ENCODE measurements at regions not wholly inside any gene's neighbourhood (a gene's known extent, or its start where the extent isn't known, plus 50 kb on each side); places are given as distances from the start of the nearest gene placed in this dataset.
"Not testable (repeated sequence)": the region's sequence is repeated elsewhere in the genome, so short reads cannot be mapped to it uniquely, and the experiment has no call there.

DNA sequence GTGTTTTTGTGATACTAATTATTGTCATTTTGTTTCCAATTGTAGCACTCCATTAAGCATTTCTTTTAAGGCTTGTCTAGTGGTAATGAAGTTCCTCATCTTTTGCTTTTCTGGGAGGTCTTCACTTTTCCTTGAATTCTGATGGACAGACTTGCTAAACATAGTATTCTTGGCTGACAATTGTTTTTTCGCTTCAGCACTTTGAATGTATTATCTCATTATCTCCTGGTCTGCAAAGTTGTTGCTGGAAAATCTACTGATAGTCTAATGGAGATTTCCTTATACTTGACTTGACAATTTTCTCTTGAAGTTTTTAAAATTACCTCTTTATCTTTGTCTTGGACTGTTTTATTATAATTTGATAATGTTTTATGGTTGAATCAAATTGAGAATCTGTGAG, 147.5 kb downstream of the FAM174A start:
- H3K4me3 ChIP-seq: no peak overlapping the region
- H3K4me1 ChIP-seq: no peaks in the 10 kb centered on the region
- ATAC-seq: no peak
- TF ChIP-seq, protein P1, sequence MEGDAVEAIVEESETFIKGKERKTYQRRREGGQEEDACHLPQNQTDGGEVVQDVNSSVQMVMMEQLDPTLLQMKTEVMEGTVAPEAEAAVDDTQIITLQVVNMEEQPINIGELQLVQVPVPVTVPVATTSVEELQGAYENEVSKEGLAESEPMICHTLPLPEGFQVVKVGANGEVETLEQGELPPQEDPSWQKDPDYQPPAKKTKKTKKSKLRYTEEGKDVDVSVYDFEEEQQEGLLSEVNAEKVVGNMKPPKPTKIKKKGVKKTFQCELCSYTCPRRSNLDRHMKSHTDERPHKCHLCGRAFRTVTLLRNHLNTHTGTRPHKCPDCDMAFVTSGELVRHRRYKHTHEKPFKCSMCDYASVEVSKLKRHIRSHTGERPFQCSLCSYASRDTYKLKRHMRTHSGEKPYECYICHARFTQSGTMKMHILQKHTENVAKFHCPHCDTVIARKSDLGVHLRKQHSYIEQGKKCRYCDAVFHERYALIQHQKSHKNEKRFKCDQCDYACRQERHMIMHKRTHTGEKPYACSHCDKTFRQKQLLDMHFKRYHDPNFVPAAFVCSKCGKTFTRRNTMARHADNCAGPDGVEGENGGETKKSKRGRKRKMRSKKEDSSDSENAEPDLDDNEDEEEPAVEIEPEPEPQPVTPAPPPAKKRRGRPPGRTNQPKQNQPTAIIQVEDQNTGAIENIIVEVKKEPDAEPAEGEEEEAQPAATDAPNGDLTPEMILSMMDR (IDR thresholded peaks at IDR 0.05): no peak
- TF ChIP-seq POLR2A (IDR thresholded peaks at IDR 0.05) (no peak), EP300 (IDR thresholded peaks at IDR 0.05) (no peak), POLR2AphosphoS5 (IDR thresholded peaks at IDR 0.05) (no peak)
- H3K9me3 ChIP-seq: peaks cover 0 to 29% (median 0%) of the 10 kb centered on the region in 3 donors
- H3K36me3 ChIP-seq: no peaks in the 10 kb centered on the region
- no peak overlapping the region for H3K27ac ChIP-seq
- WGBS, 2 donors (ENCODE audit: low coverage in 1 of 2): 93 to 100% methylated on average over 1 of the region's 1 CpG
- H3K27me3 ChIP-seq: no peaks in the 10 kb centered on the region

DNA sequence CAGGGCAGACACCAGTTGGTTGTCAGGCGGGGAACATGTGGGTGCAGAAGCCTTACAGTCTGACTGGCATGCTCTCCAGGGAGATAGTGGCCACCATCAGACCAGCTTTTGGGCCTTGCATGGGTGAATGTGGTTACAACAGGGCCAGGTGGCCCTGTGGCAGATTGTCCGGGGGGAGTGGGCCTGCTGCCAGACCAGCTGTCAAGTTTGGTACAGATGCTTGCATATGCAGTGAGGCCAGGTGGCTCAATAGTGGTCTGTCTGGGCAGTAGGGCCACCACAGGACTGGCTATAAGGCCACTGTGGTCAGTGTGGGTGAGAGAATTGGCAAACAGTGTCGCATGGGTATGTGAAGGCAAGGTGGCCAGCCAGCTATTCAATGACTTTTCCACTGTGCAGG, 148.7 kb downstream of the FAM174A start:
- Histone ChIP-seq H3K27me3 (no peaks in the 10 kb centered on the region), H3K4me3 (no peak overlapping the region), H3K36me3 (no peaks in the 10 kb centered on the region), H3K4me1 (no peaks in the 10 kb centered on the region), H3K9me3 (peaks cover 0 to 29% (median 0%) of the 10 kb centered on the region in 3 donors), H3K27ac (no peak overlapping the region)
- ATAC-seq: no peak
- TF ChIP-seq POLR2A (IDR thresholded peaks at IDR 0.05) (no peak), POLR2AphosphoS5 (IDR thresholded peaks at IDR 0.05) (no peak), EP300 (IDR thresholded peaks at IDR 0.05) (no peak)
- TF ChIP-seq, protein P1 (IDR thresholded peaks at IDR 0.05): no peak
- 100% methylated on average over 1 of the region's 3 CpGs; no CpG with 5 or more reads in 1 of the 2 donors for WGBS, 2 donors (ENCODE audit: low coverage in 1 of 2)

DNA sequence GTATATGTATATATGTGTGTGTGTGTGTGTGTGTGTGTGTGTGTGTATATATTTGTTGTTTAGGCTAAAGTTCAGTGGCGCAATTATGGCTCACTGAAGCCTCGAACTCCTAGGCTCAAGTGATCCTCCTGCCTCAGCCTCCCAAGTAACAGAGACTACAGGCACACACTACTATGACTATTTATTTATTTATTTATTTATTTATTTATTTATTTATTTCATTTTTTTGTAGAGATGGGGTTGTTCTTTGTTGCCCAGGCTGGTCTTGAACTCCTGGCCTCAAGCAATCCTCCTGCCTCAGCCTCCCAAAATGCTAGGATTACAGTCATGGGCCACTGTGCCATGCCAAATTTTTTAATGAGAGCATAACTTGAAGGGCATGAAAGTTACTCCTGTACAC, 149.9 kb downstream of the FAM174A start:
- H3K4me1 ChIP-seq, H3K4me3 ChIP-seq, H3K36me3 ChIP-seq, ATAC-seq, H3K27ac ChIP-seq, H3K27me3 ChIP-seq: not testable (repeated sequence)
- H3K9me3 ChIP-seq: peaks cover 0 to 29% (median 0%) of the 10 kb centered on the region in 3 donors
- WGBS, 2 donors (ENCODE audit: low coverage in 1 of 2): 100% methylated on average over 2 of the region's 2 CpGs

DNA sequence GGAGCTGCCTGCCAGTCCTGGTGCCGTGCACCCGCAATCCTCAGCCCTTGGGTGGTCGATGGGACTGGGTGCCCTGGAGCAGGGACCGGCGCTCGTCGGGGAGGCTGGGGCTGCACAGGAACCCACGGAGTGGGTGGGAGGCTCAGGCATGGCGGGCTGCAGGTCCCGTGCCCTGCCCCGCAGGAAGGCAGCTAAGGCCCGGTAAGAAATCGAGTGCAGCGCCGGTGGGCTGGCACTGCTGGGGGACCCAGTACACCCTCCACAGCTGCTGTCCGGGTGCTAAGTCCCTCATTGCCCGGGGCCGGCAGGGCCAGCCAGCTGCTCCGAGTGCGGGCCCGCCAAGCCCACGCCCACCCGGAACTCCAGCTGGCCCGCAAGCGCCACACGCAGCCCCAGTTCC, 153.7 kb downstream of the FAM174A start:
- not testable (repeated sequence) for H3K36me3 ChIP-seq, H3K4me1 ChIP-seq, H3K27me3 ChIP-seq, H3K27ac ChIP-seq, H3K4me3 ChIP-seq, H3K9me3 ChIP-seq, ATAC-seq
- no CpG with 5 or more reads among the region's 26 CpGs for WGBS, 2 donors (ENCODE audit: low coverage in 1 of 2)

DNA sequence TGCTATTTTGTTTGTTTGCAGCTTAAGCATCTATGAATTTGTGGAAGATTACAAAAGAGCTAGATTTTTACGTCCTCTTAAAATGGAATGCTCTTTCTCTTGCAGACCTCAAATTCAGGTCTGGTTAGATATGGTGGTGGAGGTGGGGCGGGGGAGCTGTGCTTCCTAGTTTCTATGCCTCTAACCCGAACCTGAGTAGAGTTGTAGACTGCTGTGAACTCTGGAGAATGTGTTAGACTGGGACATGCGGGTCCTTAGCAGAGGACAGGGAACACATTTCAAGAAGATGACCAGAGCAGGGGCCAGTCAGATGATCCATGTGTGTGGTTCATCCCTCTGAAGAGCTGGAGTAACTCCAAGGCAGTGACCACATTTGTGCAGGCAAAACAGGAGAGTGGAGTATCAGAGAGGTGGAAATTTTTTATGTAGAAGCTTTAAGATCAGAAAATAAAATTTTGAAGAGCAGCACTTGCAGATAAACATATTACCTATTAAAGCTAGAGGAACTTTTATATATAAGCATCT, 154.9 kb downstream of the FAM174A start:
- TF ChIP-seq POLR2AphosphoS5 (IDR thresholded peaks at IDR 0.05) (no peak), EP300 (IDR thresholded peaks at IDR 0.05) (no peak), POLR2A (IDR thresholded peaks at IDR 0.05) (no peak)
- TF ChIP-seq, protein P1 (IDR thresholded peaks at IDR 0.05): no peak
- ATAC-seq: no peak
- Histone ChIP-seq H3K4me1 (no peaks in the 10 kb centered on the region), H3K4me3 (no peak overlapping the region), H3K27me3 (no peaks in the 10 kb centered on the region), H3K9me3 (no peaks in the 10 kb centered on the region), H3K27ac (no peak overlapping the region), H3K36me3 (no peaks in the 10 kb centered on the region)
- WGBS, 2 donors (ENCODE audit: low coverage in 1 of 2): 86 to 96% methylated on average over 4 of the region's 4 CpGs

DNA sequence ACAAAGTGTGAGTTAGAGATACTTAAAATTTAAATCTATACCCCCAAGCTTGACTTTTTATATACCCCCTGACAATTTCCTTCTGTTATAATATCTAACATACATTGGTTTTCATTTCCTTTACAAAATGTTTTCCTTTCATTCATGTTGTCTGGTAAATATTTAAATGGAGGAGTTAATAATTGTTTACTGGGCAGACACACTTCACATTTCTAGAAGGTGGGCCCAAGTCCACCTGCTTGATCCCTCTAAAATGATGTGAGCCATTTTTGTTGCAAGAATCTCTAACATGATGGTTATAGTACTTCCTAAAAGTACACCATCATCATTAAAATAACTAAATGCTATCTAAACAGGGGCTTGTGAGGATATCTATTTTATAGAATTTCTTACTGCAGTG, 155.9 kb downstream of the FAM174A start:
- ATAC-seq: no peak
- Histone ChIP-seq H3K27ac (no peak overlapping the region), H3K36me3 (no peaks in the 10 kb centered on the region), H3K4me1 (no peaks in the 10 kb centered on the region), H3K4me3 (no peak overlapping the region), H3K9me3 (no peaks in the 10 kb centered on the region), H3K27me3 (no peaks in the 10 kb centered on the region)
- TF ChIP-seq POLR2AphosphoS5 (IDR thresholded peaks at IDR 0.05) (no peak), EP300 (IDR thresholded peaks at IDR 0.05) (no peak), POLR2A (IDR thresholded peaks at IDR 0.05) (no peak)
- TF ChIP-seq, protein P1 (IDR thresholded peaks at IDR 0.05): no peak
